ENCODE measurements at regions not wholly inside any gene's neighbourhood (a gene's known extent, or its start where the extent isn't known, plus 50 kb on each side); places are given as distances from the start of the nearest gene placed in this dataset.
A peak's percentile ranks its signal among the peaks of the same experiment; 100 is the strongest.

DNA sequence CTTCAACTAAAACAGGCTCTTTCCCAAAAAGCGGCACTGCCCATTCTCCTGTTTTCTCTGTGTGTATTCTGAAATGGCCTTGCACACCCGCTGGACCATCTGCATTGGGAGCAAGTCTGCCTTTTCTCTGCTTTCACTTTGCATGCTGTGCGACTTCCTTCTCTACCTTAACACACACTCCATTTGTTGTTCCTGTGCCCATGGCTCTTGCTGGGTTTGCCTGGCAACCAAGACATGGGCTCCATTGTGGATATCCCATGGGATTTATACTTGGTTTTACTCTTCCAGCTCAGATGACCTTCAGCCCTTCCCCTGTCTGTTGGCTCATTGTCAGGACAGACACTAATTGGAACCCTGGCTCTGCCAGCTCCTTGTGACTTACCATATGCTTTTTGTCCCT, 465.3 kb downstream of the REEP3 start:
- H3K4me1 Mint-ChIP-seq (ENCODE audit: low read depth) = no peaks in the 10 kb centered on the region
- H3K36me3 Mint-ChIP-seq (ENCODE audit: low read depth) = no peaks in the 10 kb centered on the region
- H3K4me3 Mint-ChIP-seq (ENCODE audit: unreplicated experiment) = no peak overlapping the region
- no peaks in the 10 kb centered on the region for H3K27me3 Mint-ChIP-seq (ENCODE audit: low read depth)
- TF ChIP-seq, protein P1, sequence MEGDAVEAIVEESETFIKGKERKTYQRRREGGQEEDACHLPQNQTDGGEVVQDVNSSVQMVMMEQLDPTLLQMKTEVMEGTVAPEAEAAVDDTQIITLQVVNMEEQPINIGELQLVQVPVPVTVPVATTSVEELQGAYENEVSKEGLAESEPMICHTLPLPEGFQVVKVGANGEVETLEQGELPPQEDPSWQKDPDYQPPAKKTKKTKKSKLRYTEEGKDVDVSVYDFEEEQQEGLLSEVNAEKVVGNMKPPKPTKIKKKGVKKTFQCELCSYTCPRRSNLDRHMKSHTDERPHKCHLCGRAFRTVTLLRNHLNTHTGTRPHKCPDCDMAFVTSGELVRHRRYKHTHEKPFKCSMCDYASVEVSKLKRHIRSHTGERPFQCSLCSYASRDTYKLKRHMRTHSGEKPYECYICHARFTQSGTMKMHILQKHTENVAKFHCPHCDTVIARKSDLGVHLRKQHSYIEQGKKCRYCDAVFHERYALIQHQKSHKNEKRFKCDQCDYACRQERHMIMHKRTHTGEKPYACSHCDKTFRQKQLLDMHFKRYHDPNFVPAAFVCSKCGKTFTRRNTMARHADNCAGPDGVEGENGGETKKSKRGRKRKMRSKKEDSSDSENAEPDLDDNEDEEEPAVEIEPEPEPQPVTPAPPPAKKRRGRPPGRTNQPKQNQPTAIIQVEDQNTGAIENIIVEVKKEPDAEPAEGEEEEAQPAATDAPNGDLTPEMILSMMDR (IDR thresholded peaks at IDR 0.05) = no peak
- DNase-seq (ENCODE audit: low spot score) = no peak
- H3K9me3 Mint-ChIP-seq (ENCODE audit: low read depth) = peaks cover 16% of the 10 kb centered on the region
- H3K27ac Mint-ChIP-seq (ENCODE audit: unreplicated experiment) = no peak overlapping the region

DNA sequence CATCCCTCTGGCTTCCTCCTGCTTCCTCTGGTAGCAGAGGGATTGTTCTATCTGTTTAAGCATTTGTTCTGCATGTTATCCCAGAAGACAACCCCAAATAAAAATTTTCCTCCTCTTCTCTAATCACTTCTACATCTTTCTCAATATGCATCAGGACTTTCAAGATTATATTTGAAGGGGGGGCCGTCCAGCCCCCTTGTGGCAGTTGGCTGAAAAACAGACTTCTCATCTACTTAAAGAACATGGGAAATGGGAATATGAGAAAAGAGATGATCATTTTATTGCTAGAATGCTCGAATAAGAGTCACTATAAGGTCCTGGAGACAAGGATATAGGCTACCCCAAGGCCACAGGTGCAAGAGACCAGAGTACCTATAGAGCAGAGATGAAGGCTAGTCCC, 466.0 kb downstream of the REEP3 start:
- no peaks in the 10 kb centered on the region for H3K27me3 Mint-ChIP-seq (ENCODE audit: low read depth)
- no peaks in the 10 kb centered on the region for H3K4me1 Mint-ChIP-seq (ENCODE audit: low read depth)
- H3K36me3 Mint-ChIP-seq (ENCODE audit: low read depth) = no peaks in the 10 kb centered on the region
- H3K4me3 Mint-ChIP-seq (ENCODE audit: unreplicated experiment) = no peak overlapping the region
- TF ChIP-seq, protein P1 (IDR thresholded peaks at IDR 0.05) = peak; percentile 43
- DNase-seq (ENCODE audit: low spot score) = no peak
- H3K9me3 Mint-ChIP-seq (ENCODE audit: low read depth) = peaks cover 14% of the 10 kb centered on the region
- H3K27ac Mint-ChIP-seq (ENCODE audit: unreplicated experiment) = no peak overlapping the region

DNA sequence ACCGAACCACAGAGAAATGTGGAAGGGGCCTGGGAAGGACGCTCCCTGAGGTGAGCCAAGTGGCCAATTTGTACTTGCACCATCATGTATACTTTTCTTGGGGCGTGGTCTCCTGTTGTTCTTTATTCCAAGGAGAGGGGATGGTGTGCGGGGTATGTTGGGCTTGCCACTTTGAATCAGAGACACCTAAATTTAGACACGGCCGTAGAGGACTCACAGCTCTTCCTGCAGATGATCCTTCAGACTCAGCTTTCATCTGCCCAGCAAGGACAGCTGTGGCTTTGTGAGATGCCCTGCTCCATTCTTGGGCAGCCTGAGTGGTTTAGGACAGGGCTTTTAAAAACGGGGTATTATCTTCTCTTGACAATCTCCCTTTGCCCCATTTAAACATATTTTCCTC, 473.2 kb downstream of the REEP3 start:
- Mint-ChIP-seq H3K27me3 (ENCODE audit: low read depth) (peaks cover 4% of the 10 kb centered on the region), H3K9me3 (ENCODE audit: low read depth) (peaks cover 5% of the 10 kb centered on the region), H3K27ac (ENCODE audit: unreplicated experiment) (no peak overlapping the region), H3K36me3 (ENCODE audit: low read depth) (no peaks in the 10 kb centered on the region), H3K4me3 (ENCODE audit: unreplicated experiment) (no peak overlapping the region), H3K4me1 (ENCODE audit: low read depth) (no peaks in the 10 kb centered on the region)
- DNase-seq (ENCODE audit: low spot score) = no peak
- TF ChIP-seq, protein P1 (IDR thresholded peaks at IDR 0.05) = no peak

DNA sequence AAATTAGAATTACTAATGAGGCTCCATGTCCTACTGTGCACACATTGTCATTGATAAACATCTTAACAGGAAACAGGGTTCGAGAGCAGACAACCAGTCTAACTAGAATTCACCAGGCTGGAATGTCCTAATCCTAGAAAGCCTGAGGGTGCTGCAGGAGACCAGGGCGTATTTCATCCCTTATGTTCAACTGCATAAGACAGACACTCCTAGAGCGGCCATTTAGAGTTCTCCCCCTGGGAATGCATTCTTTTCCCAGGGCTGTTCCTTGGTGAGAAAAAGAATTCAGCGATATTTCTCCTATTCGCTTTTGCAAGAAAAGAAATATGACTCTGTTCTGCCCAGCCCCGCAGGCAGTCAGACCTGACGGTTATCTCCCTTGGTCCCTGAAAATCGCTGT, 486.0 kb downstream of the REEP3 start:
- Mint-ChIP-seq H3K9me3 (ENCODE audit: low read depth) (peaks cover 22% of the 10 kb centered on the region), H3K4me3 (ENCODE audit: unreplicated experiment) (no peak overlapping the region), H3K27ac (ENCODE audit: unreplicated experiment) (no peak overlapping the region), H3K4me1 (ENCODE audit: low read depth) (peaks cover 5% of the 10 kb centered on the region), H3K27me3 (ENCODE audit: low read depth) (no peaks in the 10 kb centered on the region), H3K36me3 (ENCODE audit: low read depth) (peaks cover 6% of the 10 kb centered on the region)
- DNase-seq (ENCODE audit: low spot score) = no peak
- TF ChIP-seq, protein P1 (IDR thresholded peaks at IDR 0.05) = no peak

DNA sequence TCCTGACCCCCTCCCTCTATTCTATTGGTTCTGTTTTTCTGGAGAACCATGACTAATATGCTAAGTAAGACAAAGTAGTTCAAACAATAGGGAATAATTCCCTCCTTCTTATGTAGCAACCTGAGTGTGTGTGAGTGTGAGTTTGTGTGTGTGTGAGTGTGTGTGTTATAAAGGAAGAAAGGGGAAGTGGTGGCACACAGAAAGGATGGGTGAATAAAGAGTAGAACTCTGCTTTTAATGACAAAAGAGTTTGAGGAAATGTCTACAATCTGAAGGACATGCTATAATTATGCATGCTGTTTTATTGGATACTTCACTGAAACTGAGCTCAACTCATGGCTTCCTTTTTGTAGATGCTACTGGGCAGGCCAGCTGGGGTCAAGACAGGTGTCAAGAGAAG, 489.5 kb downstream of the REEP3 start:
- DNase-seq (ENCODE audit: low spot score) = no peak
- Mint-ChIP-seq H3K27me3 (ENCODE audit: low read depth) (no peaks in the 10 kb centered on the region), H3K36me3 (ENCODE audit: low read depth) (peaks cover 6% of the 10 kb centered on the region), H3K27ac (ENCODE audit: unreplicated experiment) (no peak overlapping the region), H3K4me3 (ENCODE audit: unreplicated experiment) (no peak overlapping the region), H3K9me3 (ENCODE audit: low read depth) (peaks cover 19% of the 10 kb centered on the region), H3K4me1 (ENCODE audit: low read depth) (peaks cover 7% of the 10 kb centered on the region)
- TF ChIP-seq, protein P1 (IDR thresholded peaks at IDR 0.05) = no peak
